GM12878 (cell line): ENCODE measurements at regions not wholly inside any gene's neighbourhood (a gene's known extent, or its start where the extent isn't known, plus 50 kb on each side); places are given as distances from the start of the nearest gene placed in this dataset.

Source experiments
- ATAC-seq: fragments of 200-7000 bp; cut with Tn5 transposase; 3 replicates; pipeline ENCODE4 v1.9.1; 2020; ENCODE audit warnings: mild to moderate bottlenecking, moderate library complexity
- BruUV-seq: library from RNA; stranded (reverse); fragments of 400-500 nt; replicated peaks from 2 replicates; lab custom pipeline; 2021; lab: Mats Ljungman, UMichigan
- CTCF ChIA-PET: fragments of 300-600 bp; sonication (Branson Sonifier 250); formaldehyde crosslinking; extraction: SDS; loops from one replicate; lab custom pipeline; 2021; ENCODE audit warnings: inconsistent platforms; lab: Yijun Ruan, JAX
- POLR2A ChIA-PET: fragments of 350-600 bp; formaldehyde crosslinking; extraction: SDS; loops from one replicate; lab custom pipeline; 2021; ENCODE audit warnings: inconsistent platforms; lab: Charles Lee
- RAD21 ChIA-PET: fragments of 300-600 bp; sonication (Branson Sonifier 250); formaldehyde crosslinking; loops from one replicate; lab custom pipeline; 2023; ENCODE audit warnings: antibody characterized with exemption; ENCODE audit not compliant: unreplicated experiment; lab: Charles Lee
- SMC1A ChIA-PET: fragments of 300-600 bp; sonication (Branson Sonifier 250); formaldehyde crosslinking; loops from one replicate; lab custom pipeline; 2023; ENCODE audit not compliant: unreplicated experiment, uncharacterized antibody; lab: Charles Lee
- DNase-seq: peaks from one replicate; pipeline ENCODE4 v3.0.0-alpha.2; 2011; ENCODE audit warnings: low read depth, low spot score
- FAIRE-seq: peaks from 3 replicates; lab custom pipeline; 2011; peaks lifted over from hg19 to GRCh38; lab: Jason Lieb, UNC
- H2AFZ ChIP-seq: 2 replicates; pipeline ENCODE4 v1.6.0; 2011; ENCODE audit warnings: low read depth, low read length, control low read depth; ENCODE audit not compliant: control insufficient read depth
- H3K27ac ChIP-seq: 2 replicates; pipeline ENCODE4 v1.5.1; 2011; ENCODE audit warnings: control low read depth; ENCODE audit not compliant: control insufficient read depth, insufficient read depth
- H3K27me3 ChIP-seq, 2 experiments: replicated peaks in 1 of 2; 2 replicates each; pipeline versions ENCODE4 v1.6.0 to v1.6.1; 2011; ENCODE audit warnings: low read length in 1 of 2; ENCODE audit not compliant: control insufficient read depth in 2 of 2, insufficient read depth in 2 of 2
- H3K36me3 ChIP-seq, 2 experiments: 2 replicates each; pipeline ENCODE4 v1.5.1; 2011; ENCODE audit warnings: low read length in 1 of 2; ENCODE audit not compliant: control insufficient read depth in 2 of 2, insufficient read depth in 2 of 2
- H3K4me1 ChIP-seq: 2 replicates; pipeline ENCODE4 v1.6.1; 2011; ENCODE audit warnings: mild to moderate bottlenecking, low read length, moderate library complexity, mixed read lengths; ENCODE audit not compliant: control insufficient read depth, insufficient read depth
- H3K4me2 ChIP-seq: 2 replicates; pipeline ENCODE4 v1.6.0; 2011; ENCODE audit warnings: control low read depth; ENCODE audit not compliant: control insufficient read depth, insufficient read depth
- H3K4me3 ChIP-seq: fragments of 200-600 bp; sonication (generic); 2 replicates; pipeline ENCODE4 v1.5.1; 2016
- H3K79me2 ChIP-seq: 2 replicates; pipeline ENCODE4 v1.6.0; 2011; ENCODE audit warnings: low read length; ENCODE audit not compliant: control insufficient read depth, insufficient read depth
- H3K9ac ChIP-seq: 2 replicates; pipeline ENCODE4 v1.8.0; 2011; ENCODE audit warnings: low read length, control low read depth, mixed read lengths; ENCODE audit not compliant: control insufficient read depth, insufficient read depth
- H3K9me3 ChIP-seq: replicated peaks from 3 replicates; pipeline ENCODE4 v1.5.1; 2011; ENCODE audit warnings: mild to moderate bottlenecking, low read length; ENCODE audit not compliant: control insufficient read depth, insufficient read depth
- H4K20me1 ChIP-seq: 2 replicates; pipeline ENCODE4 v1.6.0; 2011; ENCODE audit not compliant: control insufficient read depth, insufficient read depth
- ASH2L ChIP-seq: fragments of 300-600, 200-600 bp; sonication (generic); IDR thresholded peaks from 2 replicates; pipeline ENCODE4 v1.6.1; 2017; ENCODE audit warnings: low read depth, mild to moderate bottlenecking, borderline replicate concordance
- EED ChIP-seq: sonication (generic); IDR thresholded peaks from 2 replicates; pipeline ENCODE4 v1.6.1; 2016; ENCODE audit warnings: antibody characterized with exemption, low read depth
- RELB ChIP-seq: fragments of 450-650 bp; IDR thresholded peaks from 2 replicates; pipeline ENCODE4 v1.6.1; 2017; ENCODE audit warnings: low read depth, mild to moderate bottlenecking, moderate library complexity
- ZBTB4 ChIP-seq: fragments of 450-650 bp; formaldehyde crosslinking; IDR thresholded peaks from 2 replicates; pipeline ENCODE4 v1.4.0; 2022; ENCODE audit warnings: mild to moderate bottlenecking, moderate library complexity
- ZNF687 ChIP-seq: fragments of 450-650 bp; IDR thresholded peaks from 2 replicates; pipeline ENCODE4 v1.6.1; 2017; ENCODE audit warnings: mild to moderate bottlenecking, moderate library complexity
- ZSCAN29 ChIP-seq: fragments of 450-650 bp; IDR thresholded peaks from 2 replicates; pipeline ENCODE4 v1.6.1; 2017; ENCODE audit warnings: mild to moderate bottlenecking, moderate library complexity
- WGBS: methylation state at CpG from one replicate; pipeline ENCODE4 v1.1.6; 2016; ENCODE audit warnings: low lambda C conversion rate; ENCODE audit not compliant: insufficient replicate concordance, insufficient coverage; ENCODE audit errors: missing lambda C conversion rate; 5-methylcytosine and 5-hydroxymethylcytosine counted together
- in situ Hi-C: fragments of 300-500 bp; cut with MboI; formaldehyde crosslinking; loops from 9 replicates; pipeline ENCODE4 v1.14.3; 2018; ENCODE audit warnings: mixed read lengths
- intact Hi-C: fragments of 100-400 bp; cut with micrococcal nuclease; formaldehyde crosslinking; loops from one replicate; pipeline ENCODE4 v1.14.2; 2022; ENCODE audit not compliant: unreplicated experiment

GRCh38 chr16:51527349-51527748, 376.3 kb upstream of the SALL1 start (continued):
- TF ChIP-seq RELB (no peak), EED (no peak)

GRCh38 chr16:51526621-51527020, 375.6 kb upstream of the SALL1 start:
- 29% methylated on average over 9 of the region's 9 CpGs for WGBS
- DNase-seq: no peak
- Histone ChIP-seq H3K4me3 (no peak overlapping the region), H3K79me2 (no peaks in the 10 kb centered on the region), H3K27ac (no peak overlapping the region), H2AFZ (no peak overlapping the region), H3K9ac (no peak overlapping the region), H3K4me2 (no peak overlapping the region), H3K9me3 (no peaks in the 10 kb centered on the region), H3K4me1 (no peaks in the 10 kb centered on the region), H3K36me3 (no peaks in the 10 kb centered on the region), H4K20me1 (no peaks in the 10 kb centered on the region), H3K27me3 (no peaks in the 10 kb centered on the region)
- TF ChIP-seq ZNF687 (no peak), ASH2L (no peak), ZBTB4 (no peak), ZSCAN29 (no peak)
- no TSS peak for BruUV-seq
- intact Hi-C loops: no loop called here
- CTCF ChIA-PET: no interaction called here
- SMC1A ChIA-PET: interaction anchor here (0.7 to 1.1 kb wide), 2 partner anchors 16 to 34 kb away, joined by 3 read pairs; no protein-coding TSS in a partner anchor
- no peak for FAIRE-seq
- in situ Hi-C loops: no loop called here
- ATAC-seq: no peak
- RAD21 ChIA-PET: no interaction called here
- POLR2A ChIA-PET: no interaction called here
